ENCODE measurements at regions not wholly inside any gene's neighbourhood (a gene's known extent, or its start where the extent isn't known, plus 50 kb on each side); places are given as distances from the start of the nearest gene placed in this dataset.

- TF ChIP-seq CTCF (IDR thresholded peaks at IDR 0.05) (no peak), POLR2A (IDR thresholded peaks at IDR 0.05) (no peak), POLR2AphosphoS5 (IDR thresholded peaks at IDR 0.05) (no peak)
These were observed 111.2 kb downstream of the IFI44 start for GRCh38 chr1:78760858-78761257.
